GM19395 (cell line): ENCODE measurements at regions not wholly inside any gene's neighbourhood (a gene's known extent, or its start where the extent isn't known, plus 50 kb on each side); places are given as distances from the start of the nearest gene placed in this dataset.

Experiments
- ATAC-seq: cut with Tn5 transposase; IDR thresholded peaks from one replicate; pipeline ENCODE4 v1.9.1; 2021; ENCODE audit warnings: mild to moderate bottlenecking, moderate library complexity; ENCODE audit not compliant: unreplicated experiment

- ATAC-seq: no peak
Observed at GRCh38 chr9:111197256-111197655, 132.8 kb downstream of the OR2K2 start.

- no peak for ATAC-seq
Observed at GRCh38 chr9:111195766-111196165, 134.3 kb downstream of the OR2K2 start.

- ATAC-seq: no peak
Observed at GRCh38 chr9:111193095-111193494, 136.9 kb downstream of the OR2K2 start.

- ATAC-seq: no peak
Observed at GRCh38 chr9:111192650-111193049, 137.4 kb downstream of the OR2K2 start.

- ATAC-seq: no peak
Observed at GRCh38 chr9:111190347-111190746, 139.7 kb downstream of the OR2K2 start.

- no peak for ATAC-seq
Observed at GRCh38 chr9:111187376-111187775, 142.6 kb downstream of the OR2K2 start.

- ATAC-seq: no peak
Observed at GRCh38 chr9:111186021-111186530, 143.9 kb downstream of the OR2K2 start.

- ATAC-seq: no peak
Observed at GRCh38 chr9:111180811-111181210, 142.5 kb upstream of the LPAR1 start.

- no peak for ATAC-seq
Observed at GRCh38 chr9:111179577-111179976, 141.3 kb upstream of the LPAR1 start.

- no peak for ATAC-seq
Observed at GRCh38 chr9:111178331-111179055, 140.2 kb upstream of the LPAR1 start.

- no peak for ATAC-seq
Observed at GRCh38 chr9:111176511-111176910, 138.2 kb upstream of the LPAR1 start.

GRCh38 chr9:111175350-111175749 lies 137.1 kb upstream of the LPAR1 start:
- no peak for ATAC-seq

GRCh38 chr9:111167341-111167740 lies 129.1 kb upstream of the LPAR1 start:
- ATAC-seq: no peak

- no peak for ATAC-seq
Observed at GRCh38 chr9:111163716-111164389, 125.6 kb upstream of the LPAR1 start.

GRCh38 chr9:111162026-111162425 lies 123.8 kb upstream of the LPAR1 start:
- ATAC-seq: no peak

GRCh38 chr9:111161015-111161415 lies 122.7 kb upstream of the LPAR1 start:
- no peak for ATAC-seq

- ATAC-seq: no peak
Observed at GRCh38 chr9:111158999-111159398, 120.7 kb upstream of the LPAR1 start.

- no peak for ATAC-seq
Observed at GRCh38 chr9:111158363-111158762, 120.1 kb upstream of the LPAR1 start.

GRCh38 chr9:111154081-111154562 lies 115.9 kb upstream of the LPAR1 start:
- ATAC-seq: no peak

- no peak for ATAC-seq
Observed at GRCh38 chr9:111152614-111153406, 114.5 kb upstream of the LPAR1 start.

- no peak for ATAC-seq
Observed at GRCh38 chr9:111151537-111151936, 113.3 kb upstream of the LPAR1 start.
